RKO (cell line): ENCODE measurements at regions not wholly inside any gene's neighbourhood (a gene's known extent, or its start where the extent isn't known, plus 50 kb on each side); places are given as distances from the start of the nearest gene placed in this dataset.

Experiments used
- DNase-seq: peaks from one replicate; pipeline ENCODE4 v3.0.0-alpha.2; 2016; ENCODE audit warnings: low spot score

DNA sequence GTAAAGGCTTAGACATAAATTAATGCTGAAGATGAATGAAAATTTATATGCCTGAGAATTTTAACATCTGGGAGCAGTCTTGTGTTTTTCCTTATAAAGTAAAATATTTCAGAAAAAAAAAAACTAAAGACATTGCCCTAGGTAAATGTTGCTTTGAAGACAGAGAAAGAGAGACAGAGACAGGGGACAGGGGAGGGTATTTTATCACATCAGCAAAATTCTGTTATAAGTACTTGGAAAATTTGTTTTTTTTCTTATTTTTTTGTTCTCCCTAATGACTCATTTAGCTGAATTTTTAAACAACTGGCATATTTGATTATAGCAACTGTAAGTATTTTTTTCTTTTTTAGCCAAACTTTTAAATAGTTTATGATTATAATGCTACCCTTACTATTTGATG lies 1540.6 kb upstream of the GBE1 start:
- no peak for DNase-seq

DNA sequence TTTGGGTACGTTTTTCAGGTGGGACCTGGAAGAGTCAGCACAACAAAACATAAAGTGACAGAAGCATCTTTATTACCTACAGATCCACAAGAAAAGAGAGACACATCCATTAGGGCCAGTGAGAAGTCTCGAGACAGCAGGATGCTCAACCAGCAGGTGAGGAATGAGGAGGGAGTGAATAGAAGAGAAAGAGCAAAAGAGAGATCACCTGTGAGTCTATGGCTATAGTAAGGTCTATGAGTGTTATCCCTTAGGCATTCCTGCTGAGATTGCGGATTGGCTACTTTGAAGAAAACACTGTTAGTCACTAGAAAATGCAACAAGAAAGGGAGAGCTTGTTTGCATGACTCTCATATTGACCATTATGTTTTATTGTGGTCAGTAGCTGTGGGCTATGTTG lies 1556.2 kb upstream of the GBE1 start:
- DNase-seq: no peak

DNA sequence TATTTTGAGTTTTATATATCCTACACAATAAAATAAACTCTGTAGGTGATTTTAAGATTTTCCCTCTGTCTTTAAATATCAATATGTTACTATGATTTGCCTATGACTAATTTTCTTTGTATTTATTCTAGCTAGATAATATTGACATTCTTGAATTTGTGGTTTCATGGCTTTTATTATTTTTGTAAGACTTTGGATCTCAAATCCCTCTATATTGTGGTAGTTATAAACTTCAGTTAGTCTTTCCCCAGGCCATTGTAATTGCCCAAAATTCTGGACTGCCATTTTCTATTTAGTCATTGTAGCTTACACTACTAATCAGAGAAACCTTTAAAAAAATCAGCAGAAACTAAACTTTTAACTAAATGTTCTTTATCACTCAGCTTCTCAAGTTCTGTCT lies 1559.3 kb upstream of the GBE1 start:
- no peak for DNase-seq

DNA sequence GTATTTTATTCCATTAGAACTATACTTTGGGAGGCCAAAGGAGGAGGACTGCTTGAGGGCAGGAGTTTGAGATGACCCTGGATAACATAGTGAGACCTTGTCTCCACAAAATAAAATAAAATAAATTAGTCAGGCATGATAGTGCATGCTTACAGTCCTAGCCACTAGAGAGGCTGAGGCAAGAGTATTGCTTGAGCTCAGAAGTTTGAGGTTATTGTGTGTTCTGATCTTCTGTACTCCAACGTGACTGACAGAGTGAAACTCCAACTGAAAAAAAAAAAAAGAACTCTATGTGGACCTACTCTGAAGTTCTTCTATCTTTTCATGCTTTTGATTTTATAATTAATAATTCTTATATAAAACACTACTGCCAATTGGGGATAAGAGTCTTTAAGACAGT lies 1560.0 kb upstream of the GBE1 start:
- no peak for DNase-seq

DNA sequence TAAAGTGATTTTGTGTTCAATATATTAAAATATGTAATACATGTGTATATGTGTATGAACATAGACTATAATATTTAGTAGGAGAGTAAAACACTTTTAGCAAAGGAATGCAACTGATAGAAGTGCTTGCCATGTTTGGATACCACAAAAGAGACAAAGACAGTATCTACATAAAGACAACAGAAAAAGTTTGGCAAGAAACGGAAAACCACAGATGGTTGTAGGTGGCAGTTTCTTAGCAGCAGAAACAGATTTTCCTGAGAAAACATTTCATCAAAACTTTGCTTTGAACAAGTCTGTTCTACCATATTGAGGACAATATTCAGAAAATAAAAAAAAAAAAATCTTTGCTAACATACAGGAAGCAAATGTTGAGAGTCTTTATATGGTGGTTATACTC lies 1560.4 kb upstream of the GBE1 start:
- DNase-seq: no peak

DNA sequence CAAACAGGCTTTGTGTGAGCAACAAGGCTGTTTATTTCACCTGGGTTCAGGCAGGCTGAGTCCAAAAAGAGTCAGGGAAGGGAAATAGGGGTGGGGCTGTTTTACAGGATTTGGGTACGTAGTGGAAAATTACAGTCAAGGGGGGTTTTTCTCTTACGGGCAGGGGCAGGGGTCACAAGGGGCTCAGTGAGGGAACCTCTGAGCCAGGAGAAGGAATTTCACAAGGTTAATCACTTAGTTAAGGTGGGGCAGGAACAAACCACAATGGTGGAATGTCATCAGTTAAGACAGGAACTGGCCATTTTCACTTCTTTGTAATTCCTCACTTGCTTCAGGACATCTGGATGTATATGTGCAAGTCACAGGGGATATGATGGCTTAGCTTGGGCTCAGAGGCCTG lies 1592.8 kb upstream of the GBE1 start:
- no peak for DNase-seq

DNA sequence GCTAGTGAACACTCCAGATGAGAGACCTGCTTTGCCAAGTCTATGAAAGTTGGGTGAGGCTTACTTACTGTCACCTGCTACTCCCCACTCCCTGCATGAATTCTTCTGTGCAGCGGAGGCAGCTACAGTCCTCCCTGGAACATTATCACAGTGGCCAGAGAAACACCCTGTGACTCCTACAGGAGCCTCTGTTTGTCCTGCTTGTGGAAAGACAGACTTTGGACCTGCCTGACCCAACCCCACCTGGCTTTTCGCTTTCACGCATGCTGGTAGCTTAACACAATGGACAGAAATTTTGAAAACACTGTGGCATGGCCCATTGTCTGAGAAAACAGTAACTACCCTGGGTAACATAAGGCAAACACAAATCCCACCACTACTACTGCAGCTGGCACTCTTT lies 1565.5 kb upstream of the CADM2 start:
- no peak for DNase-seq

DNA sequence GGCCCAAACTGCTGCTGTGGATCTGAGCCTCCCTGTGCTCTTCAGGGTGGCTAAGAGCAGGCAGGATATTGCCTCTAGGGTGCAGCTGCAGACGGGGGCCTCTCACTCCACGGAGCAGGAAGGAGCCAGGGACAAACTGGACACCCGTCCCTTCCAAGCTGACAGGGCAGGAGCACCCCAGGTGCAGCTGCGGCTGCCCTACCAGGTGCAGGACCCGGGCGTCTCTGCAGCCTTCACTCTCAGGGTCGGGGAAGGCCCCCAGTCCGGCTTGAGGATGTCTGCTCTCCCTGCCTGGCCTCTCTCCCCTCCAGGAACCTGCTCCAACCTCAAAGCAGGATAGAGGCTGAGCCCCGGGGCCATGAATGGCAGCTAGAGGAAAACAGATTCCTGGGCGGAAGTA lies 1554.9 kb upstream of the CADM2 start:
- no peak for DNase-seq

DNA sequence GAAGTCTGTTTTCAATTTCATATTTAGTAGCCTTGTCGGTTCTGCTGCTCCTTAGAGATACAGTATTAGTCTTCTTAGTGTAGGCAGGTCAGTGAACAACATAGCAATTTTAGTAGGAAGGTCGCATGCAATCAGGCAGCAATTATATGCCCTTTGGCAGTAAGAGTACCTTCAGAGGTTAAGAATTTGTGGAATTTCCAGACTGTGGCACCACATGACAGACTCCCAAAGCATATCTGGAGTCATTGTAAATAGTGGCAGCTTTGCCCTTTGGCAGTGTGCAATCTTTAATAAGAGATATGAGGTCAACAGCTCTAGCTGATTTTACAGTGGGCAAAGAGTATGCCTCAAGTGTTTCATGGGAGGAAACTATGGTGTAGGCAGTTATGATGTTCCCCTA lies 1532.5 kb upstream of the CADM2 start:
- no peak for DNase-seq

DNA sequence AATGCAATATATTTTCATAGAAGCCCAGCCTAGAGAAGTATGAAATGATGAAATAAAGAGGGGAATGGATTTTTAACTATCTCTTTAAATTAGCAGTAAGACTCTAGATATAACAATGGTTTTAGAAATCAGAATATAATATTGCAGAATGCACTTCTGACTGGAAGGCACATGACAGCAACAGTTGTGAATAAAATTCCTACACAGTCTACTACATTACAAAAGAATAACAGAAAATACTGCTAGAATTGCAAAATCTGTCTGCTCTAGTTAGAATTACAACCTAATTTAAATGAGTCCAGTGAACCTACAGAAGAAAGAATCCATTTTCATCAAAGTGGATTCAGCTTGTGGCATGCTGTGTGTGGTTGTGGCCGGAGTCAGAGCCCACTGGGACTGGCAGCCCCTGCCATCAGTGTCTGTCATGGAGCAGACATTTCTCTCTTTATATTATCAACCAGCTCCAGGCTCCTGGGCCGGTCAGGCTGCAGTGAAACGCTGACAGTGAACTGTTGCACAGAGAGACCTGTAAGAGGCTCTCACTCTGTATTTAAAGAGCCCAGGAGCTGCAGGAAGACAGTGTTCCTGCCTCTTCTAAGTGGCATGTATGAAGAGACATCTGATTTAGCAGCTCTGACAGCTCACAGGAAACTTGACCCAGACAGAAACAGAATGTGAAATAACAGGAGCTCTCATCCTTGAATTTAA lies 1523.8 kb upstream of the CADM2 start:
- DNase-seq: no peak

DNA sequence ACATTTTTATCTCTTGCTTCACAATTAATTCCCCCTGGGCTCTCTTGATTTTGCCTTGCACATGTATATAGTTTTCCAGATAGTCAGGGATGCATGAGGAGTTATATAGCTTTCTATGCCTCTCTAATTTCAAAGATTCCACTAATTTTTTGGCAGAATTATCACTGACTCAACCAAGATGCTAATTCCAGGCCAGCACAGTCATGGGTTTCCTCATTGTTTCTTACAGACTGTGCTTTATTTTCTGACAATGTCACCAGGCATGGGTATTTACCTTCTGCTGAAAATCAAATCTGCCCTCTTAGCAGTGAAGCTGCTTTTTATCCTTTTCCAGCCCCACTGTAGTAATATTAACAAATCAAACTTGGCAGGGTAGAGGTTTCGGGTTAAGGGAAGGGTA lies 1520.6 kb upstream of the CADM2 start:
- DNase-seq: no peak

DNA sequence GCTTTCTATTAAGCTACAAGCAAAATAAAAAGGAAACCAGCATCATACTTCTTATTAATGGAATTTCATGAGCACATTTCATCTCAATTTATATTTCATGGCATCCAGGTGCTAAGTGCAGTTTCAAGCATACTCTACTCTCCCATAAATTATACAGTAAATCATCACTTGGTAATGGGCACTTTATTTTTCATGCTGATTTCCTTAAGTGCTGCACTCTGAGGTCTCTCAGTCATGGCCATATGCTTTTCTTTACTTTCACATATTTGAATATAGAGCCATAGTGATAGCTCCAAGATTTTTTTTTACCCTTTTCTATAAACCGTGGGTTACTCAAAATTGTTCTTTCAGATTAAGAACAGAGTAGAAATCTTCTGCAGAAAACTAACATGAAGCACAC lies 1505.7 kb upstream of the CADM2 start:
- no peak for DNase-seq

DNA sequence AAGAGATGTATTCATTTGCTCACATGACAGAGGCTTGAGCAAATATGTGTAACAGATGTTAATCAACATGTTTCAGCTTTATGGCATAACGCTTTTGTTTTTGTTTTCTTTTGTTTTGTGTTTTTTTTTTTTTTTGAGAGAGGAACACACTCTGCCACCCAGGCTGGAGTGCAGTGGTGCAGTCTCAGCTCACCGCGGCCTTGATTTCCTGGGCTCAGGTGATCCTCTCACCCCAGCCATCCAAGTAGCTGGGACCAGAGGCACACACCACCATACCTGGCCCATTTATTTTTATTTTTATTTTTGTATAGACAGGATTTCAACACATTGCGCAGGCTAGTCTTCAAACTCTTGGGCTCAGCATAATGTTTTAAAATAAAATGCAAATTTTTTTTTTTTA lies 1504.4 kb upstream of the CADM2 start:
- DNase-seq: no peak

DNA sequence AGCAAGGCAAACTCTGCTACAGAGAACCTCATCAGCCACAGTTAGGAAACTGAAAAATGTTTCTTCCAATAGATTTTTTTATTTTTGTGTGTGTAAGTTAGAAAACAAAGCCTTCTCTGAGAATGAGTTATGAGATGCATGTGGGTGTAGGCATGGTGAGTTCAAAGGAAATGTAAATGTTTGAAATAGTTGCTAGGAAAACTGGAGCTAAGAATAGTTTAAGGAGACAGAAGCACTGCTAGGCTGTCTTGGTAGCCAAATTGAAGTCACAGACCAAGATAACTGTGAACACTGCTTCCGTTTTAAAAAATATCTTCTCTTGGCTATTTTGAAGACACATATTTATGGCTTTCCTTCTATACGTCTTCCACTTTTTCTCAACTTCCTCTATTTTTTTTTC lies 1501.2 kb upstream of the CADM2 start:
- DNase-seq: no peak

DNA sequence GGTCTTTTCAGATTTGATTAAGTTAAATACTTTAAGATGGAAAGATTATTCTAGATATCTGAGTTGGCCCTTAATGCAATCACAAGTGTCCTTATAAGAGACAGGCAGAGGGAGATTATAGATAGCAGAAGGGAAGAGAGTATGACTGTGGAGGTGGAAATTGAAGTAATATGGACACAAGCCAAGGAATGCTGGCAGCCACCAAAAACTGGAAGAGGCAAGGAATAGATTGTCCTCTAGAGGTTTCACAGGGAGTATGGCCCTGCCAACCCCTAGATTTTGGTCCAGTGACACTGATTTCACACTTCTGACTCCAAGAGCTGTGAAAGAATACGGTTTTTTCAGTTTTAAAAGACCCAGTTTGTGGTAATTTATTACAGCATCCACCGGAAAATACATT lies 1498.7 kb upstream of the CADM2 start:
- DNase-seq: no peak

DNA sequence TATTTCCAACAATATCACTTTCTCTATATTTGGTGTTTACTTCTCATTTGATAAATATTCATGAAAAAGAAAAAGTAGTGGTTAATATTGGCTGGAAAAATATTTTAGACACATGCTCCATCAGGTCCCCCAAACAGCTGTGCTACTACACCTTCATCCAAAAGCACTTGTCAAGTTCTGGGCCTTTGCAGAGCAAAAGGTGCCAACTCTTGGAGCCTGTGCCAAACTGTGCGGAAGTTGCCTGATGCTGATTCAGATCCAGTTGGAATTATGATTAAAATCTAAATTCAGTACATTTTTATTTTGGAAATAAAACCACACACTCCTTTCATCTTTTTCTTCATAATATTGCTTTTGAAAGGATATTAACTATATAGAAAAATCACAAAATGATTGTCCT lies 1497.4 kb upstream of the CADM2 start:
- DNase-seq: no peak

DNA sequence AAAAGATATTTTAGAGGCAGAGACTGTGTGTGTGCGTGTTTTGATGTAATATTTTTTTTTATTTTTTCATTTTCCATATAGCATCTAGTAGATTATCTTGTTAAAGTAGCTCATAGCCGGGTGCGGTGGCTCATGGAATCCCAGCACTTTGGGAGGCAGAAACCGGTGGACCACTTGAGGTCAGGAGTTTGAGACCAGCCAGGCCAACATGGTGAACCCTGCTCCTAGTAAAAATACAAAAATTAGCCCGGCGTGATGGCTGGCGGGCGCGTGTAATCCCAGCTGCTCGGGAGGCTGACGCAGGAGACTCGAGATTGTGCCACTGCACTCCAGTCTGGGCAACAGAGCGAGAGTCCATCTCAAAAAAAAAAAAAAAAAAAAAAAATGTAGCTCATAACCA lies 1481.2 kb upstream of the CADM2 start:
- no peak for DNase-seq

DNA sequence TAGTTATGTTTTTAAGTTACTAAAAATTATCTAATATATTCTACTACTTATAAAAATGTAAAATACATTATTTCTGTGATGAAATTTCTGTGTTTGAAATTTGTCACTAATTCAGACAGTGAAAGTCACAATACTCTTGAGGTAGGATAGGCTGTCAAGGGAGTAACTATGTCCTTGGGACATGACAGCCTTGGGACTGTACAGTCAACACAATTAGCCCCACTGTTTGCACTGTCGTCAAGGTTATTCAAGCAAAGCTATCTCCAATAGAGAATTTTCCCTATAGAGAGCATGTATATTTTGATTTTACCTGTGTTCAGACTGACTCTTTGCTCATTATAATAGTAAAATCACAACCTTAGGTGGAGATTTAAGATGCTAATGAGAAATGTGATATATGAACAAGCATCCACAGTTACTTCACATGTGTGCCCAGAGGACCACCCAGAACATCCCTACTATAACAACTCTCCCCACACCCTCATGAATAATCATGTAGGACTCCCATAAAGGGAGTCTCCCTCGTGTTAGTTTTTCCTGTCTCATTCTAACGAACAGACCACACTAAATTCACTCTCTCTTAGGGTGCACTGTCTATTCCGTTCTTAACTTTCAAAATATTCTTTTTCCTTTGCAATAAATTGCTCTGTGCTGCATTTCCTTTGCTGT lies 1476.3 kb upstream of the CADM2 start:
- no peak for DNase-seq

DNA sequence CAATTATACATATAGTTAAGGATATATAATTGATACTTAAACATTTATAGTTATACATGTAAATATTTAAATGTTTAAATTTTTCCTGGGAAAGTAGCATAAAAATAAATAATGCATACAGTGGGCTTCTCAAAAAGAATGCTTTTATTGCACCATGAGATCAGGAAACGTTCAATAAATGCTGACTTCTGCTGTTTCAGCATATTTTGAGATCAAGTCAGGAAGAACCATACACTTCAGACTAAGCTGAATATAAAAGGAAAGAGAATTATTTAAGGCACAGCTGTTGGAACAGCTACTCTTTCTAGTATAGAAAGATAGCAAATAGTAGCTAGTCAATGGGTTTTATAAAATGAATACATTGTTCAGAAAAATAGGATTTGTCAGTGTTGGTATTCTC lies 1462.3 kb upstream of the CADM2 start:
- DNase-seq: no peak

DNA sequence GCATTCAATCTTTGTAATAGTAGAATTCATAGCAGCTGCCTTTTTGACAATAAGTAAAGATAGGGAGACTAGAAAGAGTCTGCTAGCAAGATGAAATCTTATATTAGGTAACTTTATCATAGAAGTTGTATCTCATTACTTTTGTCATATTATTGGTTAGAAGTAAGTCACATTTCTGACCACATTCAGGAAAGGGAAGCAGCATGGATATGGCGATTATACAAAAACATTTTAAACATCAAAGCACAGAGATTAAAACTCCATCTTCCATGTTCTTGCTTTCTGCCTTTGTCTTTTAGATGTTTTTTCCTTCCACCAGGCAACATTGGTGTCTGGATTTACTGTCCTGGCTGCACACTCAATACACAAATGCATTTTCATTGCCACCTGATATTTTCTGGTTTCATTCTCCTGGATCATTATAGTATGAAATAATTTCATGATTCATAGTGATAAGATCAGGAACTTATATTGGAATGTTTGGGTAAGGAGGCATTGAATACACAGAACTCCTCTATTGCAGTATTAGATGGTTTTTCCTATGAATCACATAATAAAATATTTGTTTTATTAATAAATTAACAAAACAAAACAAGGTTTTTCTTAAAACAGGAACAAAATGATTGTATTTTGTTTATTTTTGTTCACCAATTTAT lies 1460.3 kb upstream of the CADM2 start:
- DNase-seq: no peak

DNA sequence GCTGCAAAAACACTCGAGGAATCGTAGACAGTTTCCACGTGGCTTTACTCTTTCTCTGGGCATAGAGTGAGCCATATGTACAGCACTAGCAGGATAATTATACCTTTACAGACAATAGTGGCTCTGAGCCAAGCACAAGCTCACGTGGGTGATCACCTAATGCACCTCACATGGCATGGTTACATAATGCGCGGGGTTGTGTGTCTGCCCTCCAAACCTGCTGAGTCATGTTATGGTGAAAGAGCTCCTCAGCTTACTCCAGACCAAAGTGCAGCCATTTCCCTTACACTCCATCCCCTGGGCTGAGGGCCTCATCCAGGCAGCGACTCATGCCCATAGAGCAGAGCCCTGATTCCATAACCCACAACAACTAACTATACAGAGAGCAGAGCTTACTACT lies 1458.4 kb upstream of the CADM2 start:
- DNase-seq: no peak

DNA sequence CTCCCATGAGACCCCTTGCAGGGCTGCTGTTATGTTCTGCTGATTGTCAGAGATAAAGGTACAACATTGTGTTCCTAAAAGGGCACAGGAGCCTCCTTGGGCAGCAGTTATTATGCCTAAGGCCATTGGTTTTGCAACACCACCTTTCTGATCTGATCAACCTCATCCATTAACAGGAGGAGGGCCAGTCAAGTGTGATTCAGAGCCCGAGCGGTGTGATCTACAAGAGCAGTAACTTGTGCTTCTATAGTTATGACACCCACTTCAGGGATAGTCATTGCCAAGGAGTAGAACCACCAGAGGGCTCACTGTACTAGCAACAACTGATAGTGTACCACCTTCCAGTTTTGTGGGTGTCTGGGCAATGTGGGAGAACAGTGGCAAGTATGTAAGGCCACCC lies 1457.9 kb upstream of the CADM2 start:
- DNase-seq: no peak

DNA sequence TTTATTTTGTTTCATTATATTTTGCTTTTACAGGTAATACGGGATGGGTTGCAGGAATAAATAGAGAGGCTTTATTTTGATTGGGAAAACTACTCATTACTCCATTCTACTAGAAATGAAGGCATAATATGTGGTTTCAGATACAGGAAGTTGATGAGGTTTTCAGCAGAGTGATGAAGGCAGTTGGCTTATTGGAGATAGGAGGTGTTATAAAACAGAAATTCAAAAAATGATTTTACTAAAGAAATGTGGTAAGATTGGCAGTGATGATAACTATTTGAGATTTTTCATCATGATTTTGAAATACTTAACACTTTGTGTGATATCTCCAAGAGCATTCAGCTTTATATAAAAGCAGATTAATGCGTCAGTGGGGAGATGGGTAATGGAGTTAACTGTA lies 1445.7 kb upstream of the CADM2 start:
- DNase-seq: no peak

DNA sequence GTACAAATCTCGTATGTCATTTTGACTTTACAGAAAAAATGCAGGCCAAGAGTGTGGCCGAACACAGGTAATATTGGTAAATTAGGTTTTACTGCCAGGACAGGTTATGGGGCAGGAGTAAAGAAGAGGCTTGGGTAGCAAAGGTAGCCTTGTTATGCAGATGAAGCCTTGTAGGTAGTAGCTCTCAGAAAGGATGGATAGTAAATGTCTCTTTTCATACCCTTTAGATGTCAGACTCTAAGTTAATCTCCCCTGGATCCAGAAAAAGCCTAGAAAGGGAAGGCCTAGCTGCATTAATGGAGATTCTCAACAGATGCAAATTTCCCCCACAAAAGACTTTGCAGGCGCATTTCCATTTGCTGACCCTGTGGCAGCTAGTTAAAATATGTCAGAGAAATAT lies 1445.1 kb upstream of the CADM2 start:
- no peak for DNase-seq
